NCI-H460 (cell line): ENCODE measurements at regions not wholly inside any gene's neighbourhood (a gene's known extent, or its start where the extent isn't known, plus 50 kb on each side); places are given as distances from the start of the nearest gene placed in this dataset.
"Not testable (repeated sequence)": the region's sequence is repeated elsewhere in the genome, so short reads cannot be mapped to it uniquely, and the experiment has no call there.

Experiments used
- DNase-seq: peaks from one replicate; pipeline ENCODE4 v3.0.0-alpha.2; 2016; ENCODE audit warnings: low read depth; ENCODE audit errors: extremely low read depth
- small RNA-seq, 2 experiments: library from RNA; depleted of rRNA; stranded (forward); fragments of <200 nt; gene quantifications; one replicate each; pipeline ENCODE3, GENCODE V24; 2014

DNA sequence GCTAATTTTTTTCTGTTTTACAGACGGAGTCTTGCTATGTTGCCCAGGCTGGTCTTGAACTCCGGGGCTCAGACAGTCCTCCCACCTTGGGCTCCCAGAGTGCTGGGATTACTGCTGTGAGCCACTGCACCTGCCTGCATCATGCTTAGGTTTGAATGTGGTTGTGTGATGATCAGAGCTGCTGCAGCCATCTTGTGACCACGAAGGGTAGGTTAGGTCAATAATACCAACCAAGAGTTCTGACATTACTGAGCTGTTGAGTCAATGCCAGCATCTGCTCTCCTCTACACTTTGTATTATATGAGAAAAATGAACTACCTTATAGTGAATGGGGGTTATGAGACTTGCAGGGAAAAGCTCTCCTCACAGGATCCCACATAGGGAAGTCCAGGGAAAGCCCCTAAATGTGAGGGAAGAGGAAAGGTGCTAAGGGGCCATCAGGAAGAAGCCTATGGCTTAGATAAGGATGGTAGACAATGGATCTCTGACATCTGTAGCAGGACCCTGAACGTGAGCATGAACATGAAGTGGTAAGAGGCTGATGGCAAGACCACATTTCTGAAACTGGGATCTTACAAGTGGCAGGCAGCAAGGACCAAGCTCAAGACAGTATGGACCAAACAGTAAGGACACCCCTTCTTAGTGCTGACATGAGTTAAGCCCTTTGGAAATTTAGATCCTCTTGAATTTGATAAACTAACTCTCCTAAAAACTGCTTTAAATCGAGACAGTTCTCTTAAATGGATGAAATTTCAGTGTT lies 75.7 kb upstream of the ZNF169 start:
- no peak for DNase-seq

DNA sequence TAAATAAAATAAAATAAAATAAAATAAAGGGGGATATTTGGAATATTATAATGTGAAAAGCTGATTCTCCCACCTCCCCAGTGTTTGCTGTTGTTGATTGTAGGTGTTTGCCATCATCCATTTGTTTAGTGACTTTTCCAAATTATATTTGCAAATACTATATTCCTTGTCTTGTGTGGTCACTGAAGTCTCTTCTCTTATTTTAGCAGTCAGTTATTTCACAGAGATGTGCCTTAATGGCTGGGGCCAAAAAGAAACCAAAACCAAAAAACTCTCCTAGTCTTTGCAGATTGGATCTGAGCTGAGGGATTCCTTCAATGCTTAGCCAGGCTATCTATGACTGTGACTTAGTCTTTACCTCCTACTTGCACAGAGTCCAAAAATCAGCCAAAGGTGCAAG lies 70.9 kb upstream of the ZNF169 start:
- DNase-seq = no peak

DNA sequence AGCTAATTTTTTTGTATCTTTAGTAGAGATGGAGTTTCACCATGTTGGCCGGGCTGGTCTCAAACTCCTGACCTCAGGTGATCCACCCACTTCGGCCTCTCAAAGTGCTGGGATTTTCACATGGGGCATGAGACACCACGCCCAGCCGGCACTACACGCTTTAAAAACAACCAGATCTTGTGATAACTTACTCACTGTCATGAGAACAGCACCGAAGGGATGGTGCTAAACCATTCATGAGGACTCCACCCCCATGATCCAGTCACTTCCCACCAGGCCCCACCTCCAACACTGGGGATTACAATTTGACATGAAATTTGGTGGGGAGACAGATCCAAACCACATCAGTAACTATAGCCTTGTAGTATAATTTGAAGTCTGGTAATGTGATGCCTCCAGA lies 67.4 kb upstream of the ZNF169 start:
- not testable (repeated sequence) for DNase-seq

DNA sequence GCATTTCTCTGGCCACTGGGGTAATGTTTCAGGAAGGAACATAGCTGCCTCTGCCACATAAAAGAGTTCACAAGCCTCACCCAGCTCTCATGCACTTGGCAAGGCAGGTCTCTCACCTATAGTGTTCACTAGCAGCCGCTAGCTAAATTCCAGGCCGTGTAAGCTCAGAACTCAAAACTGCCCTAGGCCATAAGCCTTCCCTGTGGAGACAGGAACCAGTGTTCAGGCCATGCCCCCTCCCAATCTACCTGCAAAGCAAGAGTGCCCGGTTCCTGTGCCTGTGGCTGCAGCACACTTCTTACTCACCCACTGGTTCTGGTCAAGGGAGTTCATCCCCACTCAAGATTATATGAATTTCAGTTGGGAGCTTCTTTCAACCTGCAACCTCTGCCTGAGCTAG lies 60.7 kb upstream of the ZNF169 start:
- no peak for DNase-seq

GRCh38 chr9:94199776-94200175 lies 59.3 kb upstream of the ZNF169 start:
- DNase-seq = no peak

- DNase-seq = no peak
Observed at GRCh38 chr9:94204174-94204573, 54.9 kb upstream of the ZNF169 start.

DNA sequence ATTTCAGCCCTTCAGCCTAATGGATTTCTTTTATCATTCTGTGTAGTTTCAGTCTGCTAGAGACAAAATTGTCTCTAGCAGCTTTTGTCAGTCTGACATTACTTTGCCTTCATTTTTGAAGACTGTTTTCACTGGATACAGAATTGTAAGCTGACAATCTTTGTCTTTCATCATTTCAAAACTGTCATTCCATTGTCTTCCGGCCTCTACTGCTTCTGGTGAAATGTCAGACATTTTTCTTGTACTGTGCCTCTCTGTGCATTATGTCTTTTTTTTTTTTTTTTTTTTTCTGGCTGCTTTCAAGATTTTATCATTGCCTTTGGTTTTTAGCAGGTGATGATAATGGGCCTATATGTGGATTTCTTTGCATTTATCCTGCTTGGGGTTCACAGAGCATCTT lies 51.3 kb upstream of the ZNF169 start:
- DNase-seq = no peak

Small RNAs in the stretch of these regions (small RNA-seq; reads per million reads assigned to genes)
- gene MIRLET7A1 = 0.21 to 3.8 reads per million in 2 experiments
- 17.4 to 286 reads per million in 2 experiments for gene MIRLET7D
- 1.5 to 60.7 reads per million in 2 experiments for gene MIRLET7F1
